Esophagus muscularis mucosa (tissue), 3 donors: ENCODE measurements at regions not wholly inside any gene's neighbourhood (a gene's known extent, or its start where the extent isn't known, plus 50 kb on each side); places are given as distances from the start of the nearest gene placed in this dataset.

Experiments used
- EP300 ChIP-seq: sonication (generic); formaldehyde crosslinking; IDR thresholded peaks from one replicate; pipeline ENCODE4 v1.6.1; 2017; ENCODE audit warnings: antibody characterized with exemption
- POLR2AphosphoS5 ChIP-seq, 2 donors: sonication (generic); formaldehyde crosslinking; IDR thresholded peaks; one replicate each; pipeline ENCODE4 v1.6.1; 2017; ENCODE audit warnings: antibody characterized with exemption in 2 of 2

DNA sequence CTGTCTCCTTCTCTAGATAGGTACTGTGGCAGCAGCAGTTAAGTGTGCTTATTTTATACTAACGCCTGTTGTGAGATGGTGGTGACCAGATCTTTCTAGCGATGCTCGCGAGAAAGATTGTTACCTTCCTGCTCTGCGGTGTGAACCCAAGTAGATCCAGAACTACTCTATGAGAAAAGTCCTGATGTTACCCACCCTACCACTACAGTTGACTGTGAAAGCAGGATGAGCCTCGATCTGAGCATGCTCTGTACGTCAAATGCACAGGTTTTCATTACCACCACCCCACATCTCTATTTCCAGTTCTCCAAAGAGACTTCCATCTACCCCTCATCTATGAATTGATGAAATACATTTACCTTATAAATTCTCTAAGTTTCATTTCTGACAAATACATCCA, 64.6 kb upstream of the KCTD7 start:
- no peak for TF ChIP-seq POLR2AphosphoS5 (IDR thresholded peaks at IDR 0.05)
- TF ChIP-seq EP300, result no peak
